NCI-H510A (cell line): ENCODE measurements at regions not wholly inside any gene's neighbourhood (a gene's known extent, or its start where the extent isn't known, plus 50 kb on each side); places are given as distances from the start of the nearest gene placed in this dataset.

ENCODE experiments used
- DNase-seq: peaks from one replicate; lab custom pipeline; 2025; lab: John Stamatoyannopoulos, UW

DNA sequence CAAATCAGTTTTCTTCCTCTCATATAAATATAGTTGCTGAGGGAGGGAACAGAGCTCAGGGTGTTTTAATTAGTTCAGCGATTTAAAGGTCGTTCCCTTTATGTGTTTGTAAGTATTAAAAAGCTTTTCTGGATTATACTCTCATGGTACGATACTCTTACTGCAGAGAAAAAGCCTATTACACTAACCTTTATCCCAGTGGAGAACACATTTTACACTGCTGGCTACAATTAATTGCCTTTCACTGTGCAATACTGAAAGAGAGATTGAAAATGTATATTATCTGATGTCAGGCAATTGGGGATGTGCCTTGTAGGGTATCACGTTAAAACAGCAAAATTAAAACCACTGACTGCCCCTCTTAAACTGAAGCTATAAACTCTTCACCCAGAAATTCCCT lies 526.9 kb upstream of the SGCG start:
- DNase-seq = no peak

DNA sequence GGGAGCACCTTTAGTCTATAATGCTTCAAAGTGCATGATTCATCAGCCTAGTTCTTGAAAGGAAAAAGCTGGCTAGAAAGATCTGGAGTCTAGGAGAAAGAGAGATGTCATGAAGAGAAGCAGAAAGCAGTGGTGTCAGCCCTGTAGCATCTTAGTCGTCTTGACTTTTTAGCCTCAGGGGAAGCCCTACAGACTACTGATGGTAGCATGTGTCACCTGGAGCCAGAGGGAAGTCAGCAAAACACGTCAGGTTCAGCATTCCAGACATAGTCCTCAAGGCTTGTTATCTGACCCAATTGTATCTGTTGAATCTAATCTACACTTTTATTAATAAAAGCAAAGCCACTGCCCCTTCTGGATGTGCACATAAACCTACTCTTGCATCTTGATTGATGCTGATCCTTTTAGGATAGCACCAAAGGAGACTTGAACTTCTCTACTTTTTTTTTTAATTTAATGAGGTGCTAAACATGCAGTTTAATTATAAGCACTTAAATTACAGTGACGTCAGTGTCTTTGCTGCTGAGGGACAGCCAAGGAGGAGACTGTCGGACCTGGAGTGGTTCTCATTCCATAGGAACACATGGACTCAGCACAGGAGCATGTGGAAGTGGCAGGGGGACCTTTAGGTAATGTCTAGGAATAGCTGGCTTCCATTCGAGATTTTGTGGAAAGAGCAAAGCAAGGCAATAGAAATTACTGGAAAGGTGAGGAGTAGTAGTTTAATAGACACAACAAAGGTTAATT lies 525.5 kb upstream of the SGCG start:
- no peak for DNase-seq

DNA sequence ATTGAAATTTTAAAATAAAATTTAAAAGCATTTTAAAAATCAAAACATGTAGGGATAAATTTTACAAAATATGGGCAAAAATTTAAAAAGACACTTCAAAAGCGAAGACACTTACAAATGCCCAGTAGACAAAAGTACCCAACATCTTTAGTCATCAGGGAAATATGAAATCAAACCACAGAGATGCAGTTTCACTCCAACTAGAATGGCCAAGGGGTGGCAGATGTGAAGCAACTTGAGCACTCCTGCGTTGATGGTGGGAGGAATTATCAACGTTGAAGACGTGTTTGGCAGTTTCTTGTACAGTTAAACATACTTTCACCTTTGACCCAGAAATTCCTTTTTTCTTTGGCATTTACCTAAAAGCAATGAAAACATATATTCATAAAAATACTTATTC lies 518.0 kb upstream of the SGCG start:
- no peak for DNase-seq

DNA sequence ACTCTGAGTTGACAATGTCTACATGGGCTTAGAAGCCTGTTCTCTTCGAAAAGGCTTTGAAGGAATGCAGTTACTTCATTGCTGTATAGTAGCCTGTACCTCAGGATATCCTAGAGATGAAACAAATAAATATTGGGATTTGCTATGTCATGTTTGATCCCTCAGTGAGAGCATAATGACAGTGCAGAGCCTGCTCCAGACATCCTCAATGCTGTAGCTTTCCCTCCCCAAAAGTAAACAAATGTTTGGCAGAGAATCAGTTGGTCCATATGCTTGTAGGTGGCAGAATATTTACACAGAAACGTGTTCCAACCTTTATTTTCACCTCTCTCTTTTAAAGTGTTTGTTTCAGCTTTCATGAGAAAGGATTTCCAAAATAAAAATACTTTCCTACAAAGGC lies 515.3 kb upstream of the SGCG start:
- DNase-seq = no peak

DNA sequence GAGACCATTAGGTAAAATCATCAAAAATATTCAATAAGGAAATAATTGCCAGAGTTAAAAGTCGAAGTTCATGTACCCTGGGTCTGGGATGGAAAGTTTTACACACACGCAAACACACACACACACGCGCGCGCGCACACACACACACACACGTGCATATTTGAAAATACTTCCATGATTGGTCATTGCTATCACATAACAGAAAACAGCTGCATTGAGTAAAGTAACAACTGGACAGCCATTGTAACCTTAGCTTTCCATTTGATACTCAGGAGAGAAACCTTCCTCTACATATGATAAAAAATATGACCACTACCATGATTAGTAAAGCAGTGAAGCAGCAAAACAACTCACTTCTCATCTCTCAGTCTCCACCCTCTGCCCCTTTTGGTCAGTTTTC lies 490.0 kb upstream of the SGCG start:
- DNase-seq = no peak

DNA sequence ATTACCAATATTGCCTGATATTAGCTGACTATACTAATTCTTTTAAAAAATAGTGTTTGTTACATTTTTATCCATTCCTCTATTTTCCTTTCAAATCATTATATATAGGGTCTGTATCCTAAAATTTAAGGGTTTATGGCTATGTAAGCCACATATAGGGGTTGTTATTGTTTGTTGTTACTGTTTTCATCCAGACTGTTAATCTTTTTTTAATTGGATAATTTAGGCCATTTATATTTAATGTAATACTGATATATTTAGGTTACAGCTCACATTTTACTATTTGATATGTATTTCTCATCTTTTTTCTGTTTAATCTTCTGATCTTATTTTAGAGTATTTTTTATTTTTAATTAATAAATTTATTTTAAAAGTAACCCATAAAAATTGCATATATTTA lies 487.1 kb upstream of the SGCG start:
- no peak for DNase-seq

DNA sequence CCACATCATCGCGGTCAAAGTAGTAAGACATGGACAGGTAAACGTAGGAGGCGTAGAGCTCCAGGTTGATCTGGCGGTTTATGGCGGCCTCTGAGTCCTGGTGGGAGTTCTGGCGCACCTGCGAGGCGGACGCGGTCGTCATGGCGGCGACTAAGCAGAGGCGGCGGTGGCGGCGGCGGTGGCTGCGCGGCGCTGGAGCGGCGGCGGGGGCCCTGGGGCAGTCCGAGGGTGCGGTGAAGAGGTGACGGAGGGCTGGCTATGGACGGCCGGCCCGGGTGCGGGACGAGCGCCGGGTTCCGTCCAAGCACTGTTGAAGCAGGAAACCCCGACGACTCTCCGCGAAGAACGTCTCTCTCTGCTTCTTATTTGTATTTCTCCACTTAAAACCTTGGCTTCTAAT lies 484.3 kb upstream of the SGCG start:
- no peak for DNase-seq

DNA sequence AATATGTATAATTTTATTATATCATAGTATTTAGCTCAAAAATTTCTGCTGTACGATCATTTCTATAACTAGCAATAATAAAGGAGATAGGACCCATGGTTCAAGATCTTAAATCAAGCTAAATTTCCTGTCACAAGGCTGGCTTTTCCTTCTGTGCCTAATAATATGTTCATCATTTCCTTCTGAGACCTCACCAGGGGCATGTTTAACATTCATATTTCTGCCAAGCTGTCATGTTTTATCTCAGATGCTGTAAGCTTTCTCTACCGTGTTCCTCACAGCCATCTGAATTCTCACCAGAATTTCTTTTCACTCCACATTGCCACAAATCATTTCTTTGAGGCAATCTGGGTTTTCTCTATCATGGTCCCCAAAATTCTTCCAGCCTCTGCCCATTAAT lies 482.3 kb upstream of the SGCG start:
- no peak for DNase-seq

DNA sequence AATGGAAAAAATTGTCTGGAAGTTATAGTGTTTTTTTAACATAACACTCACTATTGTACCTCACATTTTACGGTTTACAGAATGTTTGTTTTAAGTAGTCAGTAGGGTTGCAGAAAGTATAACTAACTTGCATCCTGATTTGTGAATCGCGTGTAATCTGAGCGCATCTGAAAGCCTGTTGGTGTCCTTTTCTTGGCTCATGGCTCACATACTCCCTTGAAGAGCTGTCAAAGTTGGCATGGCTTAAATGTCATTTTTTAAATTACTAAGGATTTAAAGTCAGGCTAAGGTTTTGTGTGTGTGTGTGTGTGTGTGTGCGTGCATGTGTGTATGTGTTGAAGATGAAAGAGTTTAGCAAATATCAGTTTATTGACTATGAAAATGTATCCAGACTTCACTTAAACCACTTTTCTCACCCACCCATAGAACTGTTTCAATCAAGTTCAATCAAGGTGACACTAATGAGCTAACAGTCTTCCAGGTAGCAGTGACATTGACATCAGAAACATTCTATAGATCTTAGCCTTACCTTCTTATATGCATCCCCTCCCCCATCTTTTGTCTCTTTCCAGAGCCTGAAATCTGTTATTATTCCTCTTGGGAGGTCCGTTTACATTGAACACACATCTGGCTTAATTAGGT lies 480.4 kb upstream of the SGCG start:
- no peak for DNase-seq

DNA sequence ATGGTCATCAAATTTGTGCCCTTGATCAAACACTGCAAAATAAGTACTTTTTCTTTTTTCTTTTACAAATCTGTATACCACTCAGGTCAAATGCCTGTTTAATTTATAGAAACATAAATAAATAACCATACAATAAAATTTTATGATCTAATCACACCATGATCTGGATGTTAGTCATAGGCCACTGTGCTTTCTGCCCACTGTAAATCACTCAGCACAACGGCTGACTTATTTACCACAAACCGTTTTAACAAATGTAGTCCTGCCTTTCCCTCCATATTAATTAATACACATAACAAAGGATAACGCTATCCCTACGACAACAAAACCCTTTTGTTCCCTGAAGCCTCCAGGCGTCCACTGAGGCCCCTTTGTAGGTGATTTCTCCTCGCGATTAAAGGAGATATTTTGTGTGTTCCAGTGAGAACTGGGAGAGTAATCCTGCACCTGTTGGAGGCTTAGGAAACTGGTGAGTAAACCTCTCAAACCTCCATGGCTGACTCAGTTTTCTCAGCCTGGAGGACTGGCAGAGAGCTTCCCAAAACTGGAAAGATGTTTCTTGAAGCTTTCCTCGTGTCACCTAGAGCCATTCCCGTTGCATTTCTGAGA lies 477.1 kb upstream of the SGCG start:
- no peak for DNase-seq

DNA sequence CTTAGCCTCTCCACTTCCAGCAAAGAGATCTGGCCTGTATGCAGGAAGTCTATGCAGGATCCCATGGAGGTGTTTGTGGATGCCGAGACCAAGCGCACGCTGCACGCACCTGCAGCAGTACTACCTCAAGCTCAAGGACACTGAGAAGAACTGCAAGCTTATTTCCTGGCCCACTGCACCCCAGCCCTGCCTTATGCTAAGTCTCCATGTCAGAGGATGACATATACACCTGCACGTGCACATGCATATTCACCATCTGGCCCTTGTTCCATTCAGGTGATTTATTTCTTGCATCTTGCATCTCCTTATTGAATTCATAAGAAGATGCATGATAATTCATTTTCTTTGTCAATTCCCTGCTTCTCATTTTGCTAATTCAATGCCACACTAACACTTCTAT lies 472.8 kb upstream of the SGCG start:
- no peak for DNase-seq

DNA sequence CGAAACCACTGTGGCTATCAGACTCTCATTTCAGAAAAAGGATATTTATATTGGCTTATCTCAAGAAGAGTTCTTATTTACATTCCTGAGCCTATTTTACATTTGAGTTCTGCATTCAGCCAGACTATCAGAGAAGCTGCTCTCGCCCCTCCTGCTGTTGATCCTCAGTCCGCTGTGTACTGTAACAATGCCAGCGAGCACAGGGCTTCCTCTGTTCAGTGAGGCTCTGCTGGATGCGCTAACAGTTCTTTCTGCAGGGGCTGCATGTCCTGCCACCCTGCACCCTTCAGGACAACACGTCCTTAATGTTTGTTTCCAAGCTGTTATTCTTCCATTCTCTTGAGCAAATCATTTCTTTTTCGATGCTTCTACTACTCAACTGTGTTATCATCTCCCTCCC lies 463.7 kb upstream of the SGCG start:
- no peak for DNase-seq

DNA sequence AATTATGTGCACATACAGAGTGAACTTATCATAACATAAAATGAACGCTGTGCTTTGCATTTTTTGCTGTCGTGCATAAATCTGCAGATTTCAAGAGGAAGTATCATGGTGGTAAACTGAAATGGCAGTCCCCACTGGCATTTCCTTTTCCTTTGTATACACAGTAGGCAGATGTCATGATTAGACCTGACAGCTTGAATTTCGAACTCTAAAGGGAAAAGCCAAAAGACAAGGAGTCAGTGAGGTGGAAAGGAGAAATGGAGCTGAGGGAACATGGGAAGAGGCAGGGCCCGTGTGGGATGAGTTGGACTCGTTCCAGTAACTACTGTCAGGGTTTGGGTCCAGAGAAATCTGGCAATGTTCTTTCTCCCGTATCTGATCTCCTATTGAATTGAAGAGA lies 454.1 kb upstream of the SGCG start:
- DNase-seq = no peak

DNA sequence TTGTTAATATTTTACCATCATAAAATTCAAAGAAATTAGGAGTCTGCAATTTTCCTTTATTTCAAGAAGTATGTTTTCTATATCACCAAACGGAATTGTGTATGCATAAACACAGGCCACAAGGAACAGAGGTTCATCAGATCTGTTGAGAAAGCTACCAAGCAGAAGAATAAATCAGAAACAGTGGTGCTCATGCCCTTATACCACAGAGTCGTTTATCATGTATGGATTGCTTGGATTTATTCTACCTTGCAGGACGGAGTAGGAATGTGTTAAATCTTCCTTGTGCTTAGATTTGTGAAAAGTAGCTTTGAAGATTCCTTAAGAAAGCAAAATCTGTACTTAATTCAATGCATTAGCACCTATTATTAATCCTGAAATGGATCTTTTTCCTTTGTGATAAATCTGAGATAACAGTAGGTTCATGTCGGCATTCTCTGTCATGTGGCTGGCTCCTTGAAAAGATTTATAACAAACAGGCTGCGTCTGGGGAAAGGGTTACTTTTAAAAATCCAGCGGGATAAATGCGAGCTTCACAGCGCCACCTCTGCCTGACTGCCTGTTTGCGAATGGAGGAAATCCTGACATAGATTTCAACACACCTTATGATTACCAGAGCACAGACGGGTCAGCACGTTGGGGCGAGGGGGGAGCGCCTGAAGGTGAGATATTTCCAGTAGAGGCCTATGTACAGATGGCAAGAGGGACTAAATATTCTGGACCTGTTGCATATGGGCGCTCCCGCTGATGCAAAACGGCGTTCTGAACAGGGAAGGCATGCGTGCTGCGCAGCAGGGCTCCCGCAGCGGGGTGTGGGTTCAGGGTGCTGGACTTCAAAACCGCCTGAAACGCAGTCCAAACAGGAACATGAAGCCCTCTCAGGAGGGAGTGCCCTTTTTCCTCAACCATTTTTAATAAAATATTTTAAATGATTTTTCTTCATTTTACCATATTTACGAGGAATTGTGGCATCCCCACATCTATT lies 445.5 kb upstream of the SGCG start:
- no peak for DNase-seq

DNA sequence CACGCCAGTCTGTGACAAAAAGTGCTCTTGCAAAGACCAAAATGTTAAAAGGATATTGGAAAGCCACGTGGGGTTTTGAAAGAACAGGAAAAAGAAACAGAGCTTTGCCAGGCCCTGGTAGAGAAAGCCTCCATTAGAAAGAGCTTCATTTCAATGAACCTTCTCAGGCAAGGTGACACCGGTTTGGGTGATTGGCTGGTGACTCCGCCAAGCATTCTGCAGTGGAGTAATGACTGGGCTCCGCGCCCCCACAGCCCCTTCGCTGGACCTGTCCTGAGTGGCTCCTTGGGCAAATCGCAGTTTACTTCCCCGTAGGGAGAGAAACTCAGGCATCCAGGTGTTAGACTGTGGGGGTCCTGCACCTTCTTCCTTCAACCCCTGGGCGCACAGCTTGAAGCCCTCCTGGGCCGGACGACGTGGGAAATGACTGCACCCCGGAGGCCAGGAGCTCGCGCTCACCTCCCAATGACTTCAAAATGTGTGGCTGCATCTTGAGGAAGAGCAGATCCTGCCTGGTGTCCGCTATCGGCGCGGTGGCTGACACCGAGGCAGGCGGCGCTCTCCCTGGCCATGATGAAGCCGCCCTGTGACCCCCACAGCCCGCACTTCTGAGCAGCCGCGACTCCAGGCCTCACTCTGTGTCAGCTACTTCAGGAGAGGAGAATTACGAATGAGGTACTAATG lies 444.6 kb upstream of the SGCG start:
- no peak for DNase-seq

DNA sequence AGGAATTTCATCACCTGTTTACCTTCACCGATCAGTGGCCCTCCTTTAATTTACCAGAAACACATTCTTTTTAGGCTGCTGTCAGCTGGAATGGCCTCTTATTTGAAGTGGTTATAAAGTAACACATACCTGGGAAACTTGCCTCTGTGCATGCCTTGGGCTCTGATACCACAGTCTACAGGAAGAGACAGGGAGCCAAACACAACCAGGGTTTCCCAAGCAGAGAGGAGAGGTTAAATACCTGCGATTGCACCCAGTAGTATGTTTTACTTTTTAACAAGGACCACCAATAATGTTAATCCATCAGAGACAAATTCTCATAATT lies 444.0 kb upstream of the SGCG start:
- no peak for DNase-seq

DNA sequence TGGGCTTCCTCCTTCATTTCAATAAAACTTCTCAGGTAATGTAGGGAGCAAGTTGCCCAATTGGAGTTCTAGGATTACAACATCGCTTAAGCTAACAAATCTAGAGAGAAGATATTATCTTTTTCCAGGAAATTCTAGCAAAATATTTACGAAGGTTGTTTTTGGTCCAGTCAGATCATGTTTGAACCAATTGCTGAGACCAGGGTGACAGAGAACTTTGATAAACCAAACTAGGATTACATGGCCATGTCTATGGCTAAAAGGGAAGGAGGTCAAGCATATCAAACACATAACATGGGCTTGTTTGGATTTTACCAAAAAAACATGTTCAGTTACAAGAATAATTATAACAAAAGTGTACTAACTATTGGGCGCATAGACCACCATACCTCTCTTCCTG lies 442.4 kb upstream of the SGCG start:
- DNase-seq = no peak

DNA sequence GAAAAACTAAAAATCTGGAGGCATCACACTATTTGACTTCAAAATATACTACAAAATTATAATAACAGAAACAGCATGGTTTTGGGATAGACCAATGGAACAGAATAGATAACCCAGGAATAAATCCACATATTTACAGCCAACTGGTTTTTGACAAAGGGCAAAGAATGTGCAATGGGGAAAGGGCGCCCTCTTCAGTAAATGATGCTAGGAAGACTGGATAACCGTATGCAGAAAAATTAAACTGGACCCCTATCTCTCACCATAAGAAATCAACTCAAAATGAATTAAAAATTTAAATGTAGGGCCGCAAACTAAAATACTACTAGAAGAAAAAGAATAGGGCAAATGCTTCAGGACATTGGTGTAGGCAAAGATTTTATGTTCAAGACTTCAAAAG lies 440.5 kb upstream of the SGCG start:
- DNase-seq = no peak

DNA sequence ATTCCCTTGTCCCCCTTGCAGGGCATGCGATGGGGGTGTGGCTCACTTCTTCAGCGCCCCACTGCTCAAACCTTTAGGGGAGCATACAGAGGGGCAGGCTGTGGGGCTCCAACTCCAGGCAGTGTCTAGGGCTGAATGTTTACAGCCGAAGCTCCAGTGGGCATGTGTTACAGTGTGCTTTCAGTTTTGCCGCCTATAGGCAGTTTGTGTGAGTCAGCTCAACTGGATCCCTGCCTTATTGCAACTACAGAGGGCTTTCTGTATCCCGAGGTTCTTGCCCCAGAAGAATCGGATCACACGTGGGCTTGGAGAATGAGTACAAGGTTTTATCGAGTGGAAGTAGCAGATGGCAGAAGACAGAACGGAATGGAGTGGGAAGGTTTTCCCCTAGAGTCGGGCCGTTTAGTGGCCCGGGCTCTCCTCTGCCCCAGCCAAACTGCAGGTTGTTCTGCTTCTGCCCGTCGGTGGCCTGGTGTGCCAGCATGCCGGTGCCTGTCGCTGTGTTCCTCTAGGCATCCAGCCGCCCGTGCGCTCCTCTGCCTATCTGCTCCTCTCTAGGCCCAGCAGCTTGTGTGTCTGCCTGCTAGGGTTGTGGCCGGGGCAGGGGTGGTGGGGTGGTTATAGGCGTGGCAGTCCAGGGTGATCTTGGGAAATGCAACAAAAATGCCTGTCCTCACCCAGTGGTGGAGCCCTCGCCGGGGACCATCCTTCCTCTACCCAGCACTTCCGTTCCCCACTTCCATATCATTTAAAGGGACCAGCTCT lies 435.9 kb upstream of the SGCG start:
- DNase-seq = no peak

DNA sequence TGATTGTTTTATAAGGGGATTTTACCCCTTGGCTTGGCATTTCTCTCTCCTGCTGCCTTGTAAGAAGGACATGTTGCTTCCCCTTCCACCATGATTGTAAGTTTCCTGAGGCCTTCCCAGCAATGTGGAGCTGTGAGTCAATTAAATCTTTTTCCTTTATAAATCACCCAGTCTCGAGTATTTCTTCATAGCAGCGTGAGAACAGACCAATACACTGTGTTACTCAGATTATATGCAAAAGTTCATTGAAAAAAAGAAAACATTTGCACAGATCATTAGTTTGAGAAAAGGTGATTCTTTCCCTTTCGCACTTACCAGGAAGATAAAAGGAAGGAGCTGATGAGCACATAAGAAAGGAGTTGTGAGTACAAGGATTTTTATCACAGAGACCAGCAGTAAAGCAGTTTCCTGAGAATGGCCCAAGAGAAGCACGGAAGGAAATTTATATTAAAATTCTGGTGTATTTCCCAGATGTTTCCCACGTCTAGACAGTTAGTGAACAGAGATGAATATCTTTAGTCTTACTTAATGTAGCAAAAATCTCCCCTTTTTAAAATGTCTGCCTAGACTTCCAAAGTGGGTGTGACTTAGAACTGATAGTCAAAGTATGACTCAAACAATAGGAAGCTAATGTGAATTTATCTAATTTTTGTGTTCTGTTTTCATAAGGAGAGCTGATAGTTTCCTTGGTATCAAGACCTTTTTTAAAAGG lies 431.8 kb upstream of the SGCG start:
- no peak for DNase-seq

DNA sequence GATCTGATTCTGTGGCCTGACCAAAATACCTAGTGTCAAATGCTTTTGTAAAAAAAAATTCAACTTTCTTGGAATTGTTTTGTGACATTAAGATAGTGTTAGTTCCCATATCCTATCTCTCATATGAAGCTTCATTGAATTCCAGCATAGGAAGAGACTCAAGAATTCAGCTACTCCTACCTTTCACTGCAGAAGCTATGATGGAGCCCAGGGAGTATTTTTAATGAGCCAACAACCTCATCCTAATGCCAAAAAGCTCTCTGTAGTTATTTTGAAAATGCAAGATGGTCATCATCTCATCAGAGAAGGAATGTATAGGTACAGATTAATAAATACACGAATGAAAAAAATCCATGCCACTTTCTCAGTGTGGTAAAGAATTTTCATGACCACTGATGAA lies 431.2 kb upstream of the SGCG start:
- no peak for DNase-seq
